ENCODE measurements at regions not wholly inside any gene's neighbourhood (a gene's known extent, or its start where the extent isn't known, plus 50 kb on each side); places are given as distances from the start of the nearest gene placed in this dataset.
"Not testable (repeated sequence)": the region's sequence is repeated elsewhere in the genome, so short reads cannot be mapped to it uniquely, and the experiment has no call there.

- no peaks in the 10 kb centered on the region for H3K27me3 ChIP-seq (replicated peaks; ENCODE audit: control insufficient read depth, insufficient read depth, low read length)
- TF ChIP-seq, protein P1, sequence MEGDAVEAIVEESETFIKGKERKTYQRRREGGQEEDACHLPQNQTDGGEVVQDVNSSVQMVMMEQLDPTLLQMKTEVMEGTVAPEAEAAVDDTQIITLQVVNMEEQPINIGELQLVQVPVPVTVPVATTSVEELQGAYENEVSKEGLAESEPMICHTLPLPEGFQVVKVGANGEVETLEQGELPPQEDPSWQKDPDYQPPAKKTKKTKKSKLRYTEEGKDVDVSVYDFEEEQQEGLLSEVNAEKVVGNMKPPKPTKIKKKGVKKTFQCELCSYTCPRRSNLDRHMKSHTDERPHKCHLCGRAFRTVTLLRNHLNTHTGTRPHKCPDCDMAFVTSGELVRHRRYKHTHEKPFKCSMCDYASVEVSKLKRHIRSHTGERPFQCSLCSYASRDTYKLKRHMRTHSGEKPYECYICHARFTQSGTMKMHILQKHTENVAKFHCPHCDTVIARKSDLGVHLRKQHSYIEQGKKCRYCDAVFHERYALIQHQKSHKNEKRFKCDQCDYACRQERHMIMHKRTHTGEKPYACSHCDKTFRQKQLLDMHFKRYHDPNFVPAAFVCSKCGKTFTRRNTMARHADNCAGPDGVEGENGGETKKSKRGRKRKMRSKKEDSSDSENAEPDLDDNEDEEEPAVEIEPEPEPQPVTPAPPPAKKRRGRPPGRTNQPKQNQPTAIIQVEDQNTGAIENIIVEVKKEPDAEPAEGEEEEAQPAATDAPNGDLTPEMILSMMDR (IDR thresholded peaks at IDR 0.05; ENCODE audit: insufficient read depth, low read length, poor library complexity, severe bottlenecking): no peak
- DNase-seq (ENCODE audit: extremely low read depth, insufficient read length): no peak
- no peaks in the 10 kb centered on the region for H3K36me3 ChIP-seq (ENCODE audit: control insufficient read depth, insufficient read depth, low read length)
- no peak overlapping the region for H3K4me3 ChIP-seq (replicated peaks; ENCODE audit: low read depth, low read length)
Observed at GRCh38 chr13:62418376-62418775, 1002.7 kb upstream of the PCDH20 start.

GRCh38 chr13:62407871-62408270 is 992.2 kb upstream of the PCDH20 start:
- Histone ChIP-seq H3K27me3 (replicated peaks; ENCODE audit: control insufficient read depth, insufficient read depth, low read length) (no peaks in the 10 kb centered on the region), H3K4me3 (replicated peaks; ENCODE audit: low read depth, low read length) (no peak overlapping the region), H3K36me3 (ENCODE audit: control insufficient read depth, insufficient read depth, low read length) (no peaks in the 10 kb centered on the region)
- TF ChIP-seq, protein P1 (IDR thresholded peaks at IDR 0.05; ENCODE audit: insufficient read depth, low read length, poor library complexity, severe bottlenecking): no peak
- no peak for DNase-seq (ENCODE audit: extremely low read depth, insufficient read length)

- Histone ChIP-seq H3K4me3 (replicated peaks; ENCODE audit: low read depth, low read length) (no peak overlapping the region), H3K36me3 (ENCODE audit: control insufficient read depth, insufficient read depth, low read length) (no peaks in the 10 kb centered on the region), H3K27me3 (replicated peaks; ENCODE audit: control insufficient read depth, insufficient read depth, low read length) (no peaks in the 10 kb centered on the region)
- DNase-seq (ENCODE audit: extremely low read depth, insufficient read length): no peak
- TF ChIP-seq, protein P1 (IDR thresholded peaks at IDR 0.05; ENCODE audit: insufficient read depth, low read length, poor library complexity, severe bottlenecking): no peak
Observed at GRCh38 chr13:62388515-62388914, 972.9 kb upstream of the PCDH20 start.

GRCh38 chr13:62387647-62388046 is 972.0 kb upstream of the PCDH20 start:
- DNase-seq (ENCODE audit: extremely low read depth, insufficient read length): no peak

DNA sequence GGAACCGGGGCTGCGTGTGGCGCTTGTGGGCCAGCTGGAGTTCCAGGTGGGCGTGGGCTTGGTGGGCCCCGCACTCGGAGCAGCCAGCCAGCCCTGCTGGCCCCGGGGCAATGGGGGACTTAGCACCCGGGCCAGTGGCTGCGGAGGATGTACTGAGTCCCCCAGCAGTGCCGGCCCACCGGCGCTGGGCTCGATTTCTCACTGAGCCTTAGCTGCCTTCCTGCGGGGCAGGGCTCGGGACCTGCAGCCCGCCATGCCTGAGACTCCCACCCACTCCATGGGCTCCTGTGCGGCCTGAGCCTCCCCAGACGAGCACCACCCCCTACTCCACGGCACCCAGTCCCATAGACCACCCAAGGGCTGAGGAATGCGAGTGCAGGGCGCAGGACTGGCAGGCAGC is 963.6 kb upstream of the PCDH20 start:
- H3K27me3 ChIP-seq (replicated peaks; ENCODE audit: control insufficient read depth, insufficient read depth, low read length); DNase-seq (ENCODE audit: extremely low read depth, insufficient read length); H3K4me3 ChIP-seq (replicated peaks; ENCODE audit: low read depth, low read length): not testable (repeated sequence)

More at GRCh38 chr13:62387647-62388046, 972.0 kb upstream of the PCDH20 start:
- H3K36me3 ChIP-seq (ENCODE audit: control insufficient read depth, insufficient read depth, low read length): no peaks in the 10 kb centered on the region
- H3K27me3 ChIP-seq (replicated peaks; ENCODE audit: control insufficient read depth, insufficient read depth, low read length): no peaks in the 10 kb centered on the region
- no peak overlapping the region for H3K4me3 ChIP-seq (replicated peaks; ENCODE audit: low read depth, low read length)
- TF ChIP-seq, protein P1 (IDR thresholded peaks at IDR 0.05; ENCODE audit: insufficient read depth, low read length, poor library complexity, severe bottlenecking): no peak

DNA sequence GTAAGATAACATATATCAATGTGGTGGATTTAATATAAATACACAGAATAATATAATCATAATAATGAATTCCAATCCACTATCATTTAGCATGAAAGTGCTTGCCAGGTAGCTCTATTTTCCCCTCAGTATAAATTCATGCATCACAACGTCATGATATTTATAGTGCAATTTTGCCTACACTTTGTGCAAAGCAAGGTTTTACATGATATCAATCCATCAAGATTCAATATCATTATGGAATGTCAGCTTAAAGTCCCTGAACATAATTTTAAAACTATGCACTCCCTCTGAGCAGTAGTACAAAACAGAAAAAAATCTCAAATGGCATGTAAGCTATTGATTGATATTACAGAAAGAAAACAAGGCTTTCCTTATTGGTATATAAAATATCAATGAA is 962.2 kb upstream of the PCDH20 start:
- TF ChIP-seq, protein P1 (IDR thresholded peaks at IDR 0.05; ENCODE audit: insufficient read depth, low read length, poor library complexity, severe bottlenecking): no peak
- DNase-seq (ENCODE audit: extremely low read depth, insufficient read length): no peak
- Histone ChIP-seq H3K4me3 (replicated peaks; ENCODE audit: low read depth, low read length) (no peak overlapping the region), H3K27me3 (replicated peaks; ENCODE audit: control insufficient read depth, insufficient read depth, low read length) (no peaks in the 10 kb centered on the region), H3K36me3 (ENCODE audit: control insufficient read depth, insufficient read depth, low read length) (no peaks in the 10 kb centered on the region)

More for the DNA sequence above, 963.6 kb upstream of the PCDH20 start:
- not testable (repeated sequence) for H3K36me3 ChIP-seq (ENCODE audit: control insufficient read depth, insufficient read depth, low read length)
